Vagina (tissue), 2 donors: ENCODE measurements at regions not wholly inside any gene's neighbourhood (a gene's known extent, or its start where the extent isn't known, plus 50 kb on each side); places are given as distances from the start of the nearest gene placed in this dataset.

Experiments used
- POLR2AphosphoS5 ChIP-seq, 2 donors: sonication (generic); formaldehyde crosslinking; IDR thresholded peaks; one replicate each; pipeline ENCODE4 v1.9.0; 2017; ENCODE audit warnings: antibody characterized with exemption in 2 of 2, mild to moderate bottlenecking in 2 of 2, low read depth in 1 of 2; ENCODE audit not compliant: insufficient read depth in 1 of 2
- TF ChIP-seq, protein P1 (sequence below), 3 experiments: fragments of 450-650 bp in 2 of 3; fragments of 200-600 bp in 1 of 3; sonication (generic) in 1 of 3; IDR thresholded peaks; one replicate each; pipeline ENCODE4 v1.5.1; 2017 to 2019; ENCODE audit warnings: antibody characterized with exemption in 3 of 3, mild to moderate bottlenecking in 2 of 3, moderate library complexity in 2 of 3

DNA sequence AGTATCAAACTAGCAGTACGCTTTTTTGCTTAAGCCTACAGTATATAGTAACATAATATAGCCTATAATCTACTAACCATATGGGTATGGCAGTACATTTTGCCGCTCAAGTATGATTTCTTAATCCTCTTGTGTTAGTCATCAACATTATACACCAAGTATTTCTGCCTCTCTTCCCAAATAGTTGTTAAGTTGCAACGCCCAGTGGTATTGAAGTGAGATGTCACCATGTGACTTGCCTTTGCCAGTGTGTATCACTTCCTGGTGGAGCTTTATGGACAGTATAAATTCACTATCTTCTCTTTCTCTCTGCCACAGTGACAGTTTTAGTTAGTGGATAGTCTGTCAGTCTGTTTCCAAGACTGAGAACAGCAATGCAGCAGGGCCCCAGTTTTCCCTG is 535.5 kb downstream of the PDHA2 start:
- TF ChIP-seq, protein P1, sequence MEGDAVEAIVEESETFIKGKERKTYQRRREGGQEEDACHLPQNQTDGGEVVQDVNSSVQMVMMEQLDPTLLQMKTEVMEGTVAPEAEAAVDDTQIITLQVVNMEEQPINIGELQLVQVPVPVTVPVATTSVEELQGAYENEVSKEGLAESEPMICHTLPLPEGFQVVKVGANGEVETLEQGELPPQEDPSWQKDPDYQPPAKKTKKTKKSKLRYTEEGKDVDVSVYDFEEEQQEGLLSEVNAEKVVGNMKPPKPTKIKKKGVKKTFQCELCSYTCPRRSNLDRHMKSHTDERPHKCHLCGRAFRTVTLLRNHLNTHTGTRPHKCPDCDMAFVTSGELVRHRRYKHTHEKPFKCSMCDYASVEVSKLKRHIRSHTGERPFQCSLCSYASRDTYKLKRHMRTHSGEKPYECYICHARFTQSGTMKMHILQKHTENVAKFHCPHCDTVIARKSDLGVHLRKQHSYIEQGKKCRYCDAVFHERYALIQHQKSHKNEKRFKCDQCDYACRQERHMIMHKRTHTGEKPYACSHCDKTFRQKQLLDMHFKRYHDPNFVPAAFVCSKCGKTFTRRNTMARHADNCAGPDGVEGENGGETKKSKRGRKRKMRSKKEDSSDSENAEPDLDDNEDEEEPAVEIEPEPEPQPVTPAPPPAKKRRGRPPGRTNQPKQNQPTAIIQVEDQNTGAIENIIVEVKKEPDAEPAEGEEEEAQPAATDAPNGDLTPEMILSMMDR (IDR thresholded peaks at IDR 0.05), result no peak
- TF ChIP-seq POLR2AphosphoS5 (IDR thresholded peaks at IDR 0.05; ENCODE audit: insufficient read depth in 1 of 2, low read depth in 1 of 2), result no peak
